ENCODE measurements at regions not wholly inside any gene's neighbourhood (a gene's known extent, or its start where the extent isn't known, plus 50 kb on each side); places are given as distances from the start of the nearest gene placed in this dataset.

- Histone ChIP-seq H3K4me1 (ENCODE audit: control insufficient read depth, extremely low read depth, insufficient read depth, low read length) (peaks cover 6% of the 10 kb centered on the region), H3K36me3 (ENCODE audit: control insufficient read depth in 2 of 2, extremely low read depth in 1 of 2, insufficient read depth in 2 of 2, low read length in 2 of 2) (no peaks in the 10 kb centered on the region), H3K4me2 (ENCODE audit: insufficient read depth, low read length) (no peak overlapping the region), H3K9ac (replicated peaks; ENCODE audit: extremely low read depth, insufficient read depth, low read length) (no peak overlapping the region), H2AFZ (ENCODE audit: low read depth, low read length) (no peak overlapping the region), H3K9me1 (replicated peaks; ENCODE audit: control insufficient read depth, extremely low read depth, insufficient read depth, low read length) (no peaks in the 10 kb centered on the region), H4K20me1 (replicated peaks; ENCODE audit: control insufficient read depth, extremely low read depth, insufficient read depth, low read length) (no peaks in the 10 kb centered on the region), H3K27me3 (ENCODE audit: control insufficient read depth in 2 of 2, insufficient read depth in 2 of 2, low read length in 2 of 2) (no peaks in the 10 kb centered on the region), H3K9me3 (replicated peaks; ENCODE audit: control insufficient read depth, insufficient read depth, low read length) (no peaks in the 10 kb centered on the region), H3K4me3 (replicated peaks in 1 of 3; ENCODE audit: insufficient read depth in 1 of 3, low read depth in 1 of 3, low read length in 3 of 3) (no peak overlapping the region), H3K27ac (ENCODE audit: insufficient read depth, low read depth, low read length) (no peak overlapping the region), H3K79me2 (ENCODE audit: control insufficient read depth, insufficient read depth, low read length) (no peaks in the 10 kb centered on the region)
- no TSS peak for BruUV-seq (replicated peaks)
- POLR2A ChIA-PET, result no interaction called here
- TF ChIP-seq POLR2AphosphoS5 (IDR thresholded peaks at IDR 0.05; ENCODE audit: insufficient read depth, low read depth, low read length) (no peak), MYC (IDR thresholded peaks at IDR 0.05; ENCODE audit: low read depth, low read length) (no peak), MAX (IDR thresholded peaks at IDR 0.05; ENCODE audit: insufficient read depth, insufficient read length) (no peak), JUN (IDR thresholded peaks at IDR 0.05; ENCODE audit: borderline replicate concordance, insufficient read depth, insufficient read length, low read depth) (no peak), POLR2A (IDR thresholded peaks at IDR 0.05; ENCODE audit: low read depth, low read length) (no peak), EZH2 (IDR thresholded peaks at IDR 0.05; ENCODE audit: borderline replicate concordance, low read depth, low read length, severe bottlenecking) (no peak), FOS (IDR thresholded peaks at IDR 0.05; ENCODE audit: borderline replicate concordance, insufficient read depth, low read length) (no peak), CTCF (IDR thresholded peaks at IDR 0.05; ENCODE audit: extremely low read depth in 1 of 2, insufficient read depth in 1 of 2, low read depth in 1 of 2, low read length in 2 of 2) (no peak), GATA2 (IDR thresholded peaks at IDR 0.05; ENCODE audit: insufficient read depth, insufficient read length, low read depth, low read length) (no peak)
- intact Hi-C loops (cut with micrococcal nuclease), result no loop called here
- dilution Hi-C loops (cut with MboI; ENCODE audit: extremely low pct_ligation_motif_present, low sequenced_read_pairs), result no loop called here
- CTCF ChIA-PET, result interaction anchor here (1.0 to 4.3 kb wide), 6 partner anchors 14 to 288 kb away, joined by 3 to 13 read pairs (median 4); no protein-coding TSS in a partner anchor
- DNase-seq (ENCODE audit: low read depth, low spot score) (no peak), FAIRE-seq (no peak)
Observed at GRCh38 chr21:39022466-39022862, 160.8 kb downstream of the PSMG1 start.

Data from endothelial cell of umbilical vein (primary cell).